GM12892 (cell line): ENCODE measurements at regions not wholly inside any gene's neighbourhood (a gene's known extent, or its start where the extent isn't known, plus 50 kb on each side); places are given as distances from the start of the nearest gene placed in this dataset.

Experiments
- POLR2A ChIP-seq: IDR thresholded peaks from 2 replicates; pipeline ENCODE4 v1.6.1; 2011; ENCODE audit warnings: low read depth, low read length, control low read depth
- POLR2AphosphoS5 ChIP-seq: IDR thresholded peaks from 2 replicates; pipeline ENCODE4 v1.6.1; 2011; ENCODE audit warnings: low read depth, low read length, control low read depth
- TAF1 ChIP-seq: IDR thresholded peaks from 2 replicates; pipeline ENCODE4 v1.6.1; 2011; ENCODE audit warnings: low read depth, mild to moderate bottlenecking, control low read depth, low read length, borderline replicate concordance

GRCh38 chr4:20362148-20362547, 110.4 kb downstream of the SLIT2 start:
- no peak for TF ChIP-seq POLR2A
- TF ChIP-seq POLR2AphosphoS5, result no peak
- no peak for TF ChIP-seq TAF1
